ENCODE measurements at regions not wholly inside any gene's neighbourhood (a gene's known extent, or its start where the extent isn't known, plus 50 kb on each side); places are given as distances from the start of the nearest gene placed in this dataset.

GRCh38 chr2:2985020-2985419 is 392.6 kb downstream of the EIPR1 start:
- no peak for DNase-seq (ENCODE audit: extremely low spot score)
- ChIA-PET POLR2A (no interaction called here), CTCF (no interaction called here)
- no peak for TF ChIP-seq CTCF (IDR thresholded peaks at IDR 0.05; ENCODE audit: control extremely low read depth, extremely low read depth, low read depth, missing control alignments)

- DNase-seq (ENCODE audit: extremely low spot score), result no peak
- TF ChIP-seq CTCF (IDR thresholded peaks at IDR 0.05; ENCODE audit: control extremely low read depth, extremely low read depth, low read depth, missing control alignments), result no peak
- CTCF ChIA-PET, result no interaction called here
- POLR2A ChIA-PET, result no interaction called here
These were observed 396.6 kb downstream of the EIPR1 start for GRCh38 chr2:2981000-2981399.

GRCh38 chr2:2974982-2975381 is 402.6 kb downstream of the EIPR1 start:
- ChIA-PET POLR2A (no interaction called here), CTCF (interaction anchor here (1.1 kb wide), 1 partner anchor 30 kb away, joined by 3 read pairs; no protein-coding TSS in a partner anchor)
- DNase-seq (ENCODE audit: extremely low spot score), result no peak
- no peak for TF ChIP-seq CTCF (IDR thresholded peaks at IDR 0.05; ENCODE audit: control extremely low read depth, extremely low read depth, low read depth, missing control alignments)

GRCh38 chr2:2960441-2961133 is 417.0 kb downstream of the EIPR1 start:
- CTCF ChIA-PET, result no interaction called here
- POLR2A ChIA-PET, result no interaction called here
- no peak for TF ChIP-seq CTCF (IDR thresholded peaks at IDR 0.05; ENCODE audit: control extremely low read depth, extremely low read depth, low read depth, missing control alignments)
- DNase-seq (ENCODE audit: extremely low spot score), result no peak

- CTCF ChIA-PET, result no interaction called here
These were observed 427.1 kb downstream of the EIPR1 start for GRCh38 chr2:2950403-2950952.

GRCh38 chr2:2947406-2947805 is 430.2 kb downstream of the EIPR1 start:
- ChIA-PET CTCF (no interaction called here), POLR2A (no interaction called here)
- TF ChIP-seq CTCF (IDR thresholded peaks at IDR 0.05; ENCODE audit: control extremely low read depth, extremely low read depth, low read depth, missing control alignments), result no peak
- no peak for DNase-seq (ENCODE audit: extremely low spot score)

More at GRCh38 chr2:2950403-2950952, 427.1 kb downstream of the EIPR1 start:
- DNase-seq (ENCODE audit: extremely low spot score), result no peak
- POLR2A ChIA-PET, result no interaction called here
- no peak for TF ChIP-seq CTCF (IDR thresholded peaks at IDR 0.05; ENCODE audit: control extremely low read depth, extremely low read depth, low read depth, missing control alignments)
